UCSD-AML1 (cell line): ENCODE measurements at regions not wholly inside any gene's neighbourhood (a gene's known extent, or its start where the extent isn't known, plus 50 kb on each side); places are given as distances from the start of the nearest gene placed in this dataset.
"Not testable (repeated sequence)": the region's sequence is repeated elsewhere in the genome, so short reads cannot be mapped to it uniquely, and the experiment has no call there.

Source experiments
- DNase-seq: peaks from one replicate; lab custom pipeline; 2025; ENCODE audit not compliant: unreplicated experiment; lab: John Stamatoyannopoulos, UW

GRCh38 chr10:29804025-29804852 is 169.5 kb upstream of the SVIL start:
- DNase-seq = no peak

- no peak for DNase-seq
Observed at GRCh38 chr10:29802171-29802570, 167.4 kb upstream of the SVIL start.

GRCh38 chr10:29798921-29799690 is 164.3 kb upstream of the SVIL start:
- no peak for DNase-seq

GRCh38 chr10:29797616-29798015 is 162.8 kb upstream of the SVIL start:
- no peak for DNase-seq

GRCh38 chr10:29795850-29796249 is 161.1 kb upstream of the SVIL start:
- no peak for DNase-seq

- no peak for DNase-seq
Observed at GRCh38 chr10:29794776-29795611, 160.2 kb upstream of the SVIL start.

GRCh38 chr10:29791773-29792172 is 157.0 kb upstream of the SVIL start:
- DNase-seq = no peak

GRCh38 chr10:29790207-29790606 is 155.4 kb upstream of the SVIL start:
- no peak for DNase-seq

- DNase-seq = no peak
Observed at GRCh38 chr10:29788113-29788512, 153.3 kb upstream of the SVIL start.

GRCh38 chr10:29785701-29786100 is 150.9 kb upstream of the SVIL start:
- DNase-seq = no peak

GRCh38 chr10:29784175-29784773 is 149.5 kb upstream of the SVIL start:
- peak; percentile 42 for DNase-seq

- DNase-seq = peak; percentile 26
Observed at GRCh38 chr10:29783201-29783947, 148.6 kb upstream of the SVIL start.

GRCh38 chr10:29780639-29781038 is 145.9 kb upstream of the SVIL start:
- no peak for DNase-seq

GRCh38 chr10:29780096-29780495 is 145.3 kb upstream of the SVIL start:
- no peak for DNase-seq

- DNase-seq = no peak
Observed at GRCh38 chr10:29776246-29776645, 141.5 kb upstream of the SVIL start.

GRCh38 chr10:29774475-29774874 is 139.7 kb upstream of the SVIL start:
- no peak for DNase-seq

- no peak for DNase-seq
Observed at GRCh38 chr10:29773675-29774091, 138.9 kb upstream of the SVIL start.

- no peak for DNase-seq
Observed at GRCh38 chr10:29772403-29772802, 137.6 kb upstream of the SVIL start.

GRCh38 chr10:29771376-29771775 is 136.6 kb upstream of the SVIL start:
- no peak for DNase-seq

- not testable (repeated sequence) for DNase-seq
Observed at GRCh38 chr10:29769277-29769676, 134.5 kb upstream of the SVIL start.
